HEK293 (cell line): ENCODE measurements at regions not wholly inside any gene's neighbourhood (a gene's known extent, or its start where the extent isn't known, plus 50 kb on each side); places are given as distances from the start of the nearest gene placed in this dataset.

Experiments used
- GFI1B ChIP-seq: fragments of 450-650 bp; formaldehyde crosslinking; IDR thresholded peaks from 2 replicates; pipeline ENCODE4 v1.5.1; 2016; ENCODE audit warnings: missing biosample characterization, missing genetic modification characterization
- HOXC10 ChIP-seq: sonication (generic); formaldehyde crosslinking; IDR thresholded peaks from 2 replicates; pipeline ENCODE4 v1.8.1; 2023; ENCODE audit warnings: mild to moderate bottlenecking, missing genetic modification reagents
- MYNN ChIP-seq: fragments of 450-650 bp; formaldehyde crosslinking; IDR thresholded peaks from 2 replicates; pipeline ENCODE4 v1.5.1; 2016; ENCODE audit warnings: missing biosample characterization, missing genetic modification characterization, borderline replicate concordance
- SETDB1 ChIP-seq: IDR thresholded peaks from one replicate; pipeline ENCODE4 v1.6.1; 2017; ENCODE audit warnings: mild to moderate bottlenecking, low read length, moderate library complexity, mixed read lengths; ENCODE audit not compliant: insufficient read length
- SP7 ChIP-seq: fragments of 450-650 bp; formaldehyde crosslinking; IDR thresholded peaks from 2 replicates; pipeline ENCODE4 v1.5.1; 2016; ENCODE audit warnings: missing biosample characterization, missing genetic modification characterization
- WT1 ChIP-seq: fragments of 450-650 bp; formaldehyde crosslinking; IDR thresholded peaks from 2 replicates; pipeline ENCODE4 v1.5.1; 2016; ENCODE audit warnings: missing biosample characterization, missing genetic modification characterization
- ZBTB20 ChIP-seq: fragments of 450-650 bp; formaldehyde crosslinking; IDR thresholded peaks from 2 replicates; pipeline ENCODE4 v1.5.1; 2016; ENCODE audit warnings: missing biosample characterization, missing genetic modification characterization
- ZBTB7A ChIP-seq: fragments of 450-650 bp; formaldehyde crosslinking; IDR thresholded peaks from 2 replicates; pipeline ENCODE4 v1.5.1; 2016; ENCODE audit warnings: low read depth, missing biosample characterization, missing genetic modification characterization
- ZFP3 ChIP-seq: fragments of 450-650 bp; formaldehyde crosslinking; IDR thresholded peaks from 2 replicates; pipeline ENCODE4 v1.5.1; 2016; ENCODE audit warnings: low read depth, missing biosample characterization, missing genetic modification characterization
- ZNF10 ChIP-seq: fragments of 450-650 bp; formaldehyde crosslinking; IDR thresholded peaks from 2 replicates; pipeline ENCODE4 v1.5.1; 2017; ENCODE audit warnings: missing biosample characterization, missing genetic modification characterization
- ZNF140 ChIP-seq: fragments of 450-650 bp; formaldehyde crosslinking; IDR thresholded peaks from 2 replicates; pipeline ENCODE4 v1.5.1; 2016; ENCODE audit warnings: missing biosample characterization, missing genetic modification characterization
- ZNF157 ChIP-seq: fragments of 450-650 bp; formaldehyde crosslinking; IDR thresholded peaks from 2 replicates; pipeline ENCODE4 v1.5.1; 2016; ENCODE audit warnings: missing biosample characterization, missing genetic modification characterization
- ZNF184 ChIP-seq: fragments of 450-650 bp; IDR thresholded peaks from 2 replicates; pipeline ENCODE4 v1.5.1; 2018; ENCODE audit warnings: missing biosample characterization, mild to moderate bottlenecking, missing genetic modification characterization
- ZNF19 ChIP-seq: fragments of 450-650 bp; formaldehyde crosslinking; IDR thresholded peaks from 2 replicates; pipeline ENCODE4; 2016; ENCODE audit warnings: missing biosample characterization, missing genetic modification characterization, low read depth
- ZNF211 ChIP-seq: fragments of 450-650 bp; formaldehyde crosslinking; IDR thresholded peaks from 2 replicates; pipeline ENCODE4 v1.5.1; 2016; ENCODE audit warnings: low read depth, missing biosample characterization, missing genetic modification characterization
- ZNF341 ChIP-seq: fragments of 450-650 bp; formaldehyde crosslinking; IDR thresholded peaks from 2 replicates; pipeline ENCODE4; 2016; ENCODE audit warnings: low read depth, missing biosample characterization, missing genetic modification characterization
- ZNF366 ChIP-seq: fragments of 450-650 bp; formaldehyde crosslinking; conservative IDR thresholded peaks from 2 replicates; pipeline ENCODE4 v1.5.1; 2016; ENCODE audit warnings: missing biosample characterization, missing genetic modification characterization
- ZNF510 ChIP-seq: fragments of 450-650 bp; formaldehyde crosslinking; IDR thresholded peaks from 2 replicates; pipeline ENCODE4 v1.5.1; 2018; ENCODE audit warnings: mild to moderate bottlenecking, missing genetic modification characterization, missing biosample characterization; ENCODE audit not compliant: insufficient replicate concordance
- ZNF514 ChIP-seq: fragments of 450-650 bp; formaldehyde crosslinking; IDR thresholded peaks from 2 replicates; pipeline ENCODE4 v1.5.1; 2016; ENCODE audit warnings: missing biosample characterization, missing genetic modification characterization
- ZNF558 ChIP-seq: fragments of 450-650 bp; formaldehyde crosslinking; IDR thresholded peaks from 2 replicates; pipeline ENCODE4 v1.5.1; 2016; ENCODE audit warnings: missing biosample characterization, missing genetic modification characterization
- ZNF596 ChIP-seq: fragments of 450-650 bp; IDR thresholded peaks from 2 replicates; pipeline ENCODE4 v1.5.0; 2018; ENCODE audit warnings: missing biosample characterization, mild to moderate bottlenecking, missing genetic modification characterization, moderate library complexity
- ZNF600 ChIP-seq: fragments of 450-650 bp; formaldehyde crosslinking; IDR thresholded peaks from 2 replicates; pipeline ENCODE4 v1.5.1; 2016; ENCODE audit warnings: missing biosample characterization, missing genetic modification characterization
- ZNF626 ChIP-seq: fragments of 450-650 bp; sonication (Bioruptor Pico); formaldehyde crosslinking; IDR thresholded peaks from 2 replicates; pipeline ENCODE4 v1.5.1; 2018; ENCODE audit warnings: missing biosample characterization, missing genetic modification characterization, inconsistent platforms
- ZNF629 ChIP-seq: fragments of 450-650 bp; formaldehyde crosslinking; IDR thresholded peaks from 2 replicates; pipeline ENCODE4 v1.5.1; 2017; ENCODE audit warnings: missing biosample characterization, missing genetic modification characterization
- ZNF707 ChIP-seq: fragments of 450-650 bp; formaldehyde crosslinking; IDR thresholded peaks from 2 replicates; pipeline ENCODE4 v1.5.1; 2016; ENCODE audit warnings: missing biosample characterization, missing genetic modification characterization
- ZNF776 ChIP-seq: fragments of 450-650 bp; formaldehyde crosslinking; IDR thresholded peaks from 2 replicates; pipeline ENCODE4 v1.5.0; 2017; ENCODE audit warnings: missing biosample characterization, missing genetic modification characterization, borderline replicate concordance
- ZNF777 ChIP-seq: fragments of 450-650 bp; formaldehyde crosslinking; IDR thresholded peaks from 2 replicates; pipeline ENCODE4 v1.5.1; 2017; ENCODE audit warnings: missing biosample characterization, missing genetic modification characterization, borderline replicate concordance
- ZNF843 ChIP-seq: fragments of 450-650 bp; formaldehyde crosslinking; IDR thresholded peaks from 2 replicates; pipeline ENCODE4 v1.5.1; 2016; ENCODE audit warnings: missing biosample characterization, missing genetic modification characterization
- ZSCAN23 ChIP-seq: fragments of 450-650 bp; formaldehyde crosslinking; IDR thresholded peaks from 2 replicates; pipeline ENCODE4 v1.5.1; 2016; ENCODE audit warnings: missing biosample characterization, missing genetic modification characterization
- TF ChIP-seq, protein P1 (sequence below): fragments of 450-650 bp; formaldehyde crosslinking; IDR thresholded peaks from 2 replicates; pipeline ENCODE4 v1.5.1; 2017; ENCODE audit warnings: missing biosample characterization, missing genetic modification characterization
- TF ChIP-seq, protein P2 (sequence below): fragments of 450-650 bp; formaldehyde crosslinking; IDR thresholded peaks from 2 replicates; pipeline ENCODE4 v1.5.1; 2016; ENCODE audit warnings: missing biosample characterization, missing genetic modification characterization, low read depth
- TF ChIP-seq, protein P3 (sequence below): fragments of 450-650 bp; formaldehyde crosslinking; IDR thresholded peaks from 2 replicates; pipeline ENCODE4 v1.5.1; 2016; ENCODE audit warnings: missing biosample characterization, missing genetic modification characterization
- TF ChIP-seq, protein P4 (sequence below): fragments of 450-650 bp; formaldehyde crosslinking; IDR thresholded peaks from 2 replicates; pipeline ENCODE4 v1.5.1; 2017; ENCODE audit warnings: missing biosample characterization, missing genetic modification characterization
- TF ChIP-seq, protein P5 (sequence below): fragments of 450-650 bp; formaldehyde crosslinking; IDR thresholded peaks from 2 replicates; pipeline ENCODE4 v1.5.1; 2016; ENCODE audit warnings: missing biosample characterization, missing genetic modification characterization

DNA sequence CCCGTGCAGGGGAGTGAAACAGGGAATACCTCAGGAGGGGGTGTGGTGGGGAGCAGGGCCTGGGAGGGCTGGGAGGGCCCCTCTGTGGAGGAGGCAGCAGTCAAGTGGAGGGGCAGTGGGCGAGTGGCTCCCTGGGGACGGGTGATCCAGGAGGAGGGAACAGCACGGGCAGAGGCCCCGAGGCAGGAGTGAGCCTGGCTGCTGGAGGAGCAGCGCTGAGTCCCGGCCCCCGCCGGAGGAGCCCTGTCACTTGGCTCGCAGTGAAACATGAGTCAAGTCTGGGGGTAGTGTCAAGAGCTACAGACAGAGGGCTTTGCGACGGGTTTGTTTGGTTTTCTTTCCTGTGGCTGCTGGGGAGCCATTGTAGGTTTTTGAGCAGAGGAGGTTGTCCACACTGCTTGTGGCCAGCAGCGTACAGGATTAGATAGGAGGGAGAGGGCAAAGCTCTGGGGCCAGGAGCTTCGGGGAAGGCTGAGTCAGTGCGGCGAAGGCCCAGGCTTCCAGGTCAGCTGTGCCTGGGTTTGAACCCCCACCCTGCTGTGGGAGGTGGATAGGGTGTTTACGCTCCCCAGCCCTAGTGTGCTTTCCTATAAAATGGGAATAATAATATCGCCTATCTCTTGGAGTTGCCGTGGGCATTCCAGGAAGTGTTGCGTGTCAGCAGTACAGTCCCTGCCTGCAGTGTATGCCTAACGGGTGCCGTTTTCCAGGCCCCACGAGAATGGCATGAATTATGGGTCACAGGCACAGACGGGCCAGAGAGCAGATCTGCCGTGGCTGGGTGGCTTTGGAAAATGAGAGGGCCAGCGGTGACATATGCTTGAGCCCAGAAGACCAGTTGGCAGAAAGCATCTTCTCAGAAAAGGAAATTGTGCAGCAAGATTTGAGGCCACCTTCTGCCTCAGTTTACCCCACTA lies 115.9 kb upstream of the CIBAR2 start (continued):
- TF ChIP-seq ZNF626: no peak
- TF ChIP-seq, protein P1, sequence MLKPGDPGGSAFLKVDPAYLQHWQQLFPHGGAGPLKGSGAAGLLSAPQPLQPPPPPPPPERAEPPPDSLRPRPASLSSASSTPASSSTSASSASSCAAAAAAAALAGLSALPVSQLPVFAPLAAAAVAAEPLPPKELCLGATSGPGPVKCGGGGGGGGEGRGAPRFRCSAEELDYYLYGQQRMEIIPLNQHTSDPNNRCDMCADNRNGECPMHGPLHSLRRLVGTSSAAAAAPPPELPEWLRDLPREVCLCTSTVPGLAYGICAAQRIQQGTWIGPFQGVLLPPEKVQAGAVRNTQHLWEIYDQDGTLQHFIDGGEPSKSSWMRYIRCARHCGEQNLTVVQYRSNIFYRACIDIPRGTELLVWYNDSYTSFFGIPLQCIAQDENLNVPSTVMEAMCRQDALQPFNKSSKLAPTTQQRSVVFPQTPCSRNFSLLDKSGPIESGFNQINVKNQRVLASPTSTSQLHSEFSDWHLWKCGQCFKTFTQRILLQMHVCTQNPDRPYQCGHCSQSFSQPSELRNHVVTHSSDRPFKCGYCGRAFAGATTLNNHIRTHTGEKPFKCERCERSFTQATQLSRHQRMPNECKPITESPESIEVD: no peak
- TF ChIP-seq, protein P2, sequence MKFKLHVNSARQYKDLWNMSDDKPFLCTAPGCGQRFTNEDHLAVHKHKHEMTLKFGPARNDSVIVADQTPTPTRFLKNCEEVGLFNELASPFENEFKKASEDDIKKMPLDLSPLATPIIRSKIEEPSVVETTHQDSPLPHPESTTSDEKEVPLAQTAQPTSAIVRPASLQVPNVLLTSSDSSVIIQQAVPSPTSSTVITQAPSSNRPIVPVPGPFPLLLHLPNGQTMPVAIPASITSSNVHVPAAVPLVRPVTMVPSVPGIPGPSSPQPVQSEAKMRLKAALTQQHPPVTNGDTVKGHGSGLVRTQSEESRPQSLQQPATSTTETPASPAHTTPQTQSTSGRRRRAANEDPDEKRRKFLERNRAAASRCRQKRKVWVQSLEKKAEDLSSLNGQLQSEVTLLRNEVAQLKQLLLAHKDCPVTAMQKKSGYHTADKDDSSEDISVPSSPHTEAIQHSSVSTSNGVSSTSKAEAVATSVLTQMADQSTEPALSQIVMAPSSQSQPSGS (tag by site-specific recombination): no peak
- TF ChIP-seq SP7 (tag by site-specific recombination): peak; percentile 74
- TF ChIP-seq ZNF157 (tag by site-specific recombination): no peak
- TF ChIP-seq, protein P3, sequence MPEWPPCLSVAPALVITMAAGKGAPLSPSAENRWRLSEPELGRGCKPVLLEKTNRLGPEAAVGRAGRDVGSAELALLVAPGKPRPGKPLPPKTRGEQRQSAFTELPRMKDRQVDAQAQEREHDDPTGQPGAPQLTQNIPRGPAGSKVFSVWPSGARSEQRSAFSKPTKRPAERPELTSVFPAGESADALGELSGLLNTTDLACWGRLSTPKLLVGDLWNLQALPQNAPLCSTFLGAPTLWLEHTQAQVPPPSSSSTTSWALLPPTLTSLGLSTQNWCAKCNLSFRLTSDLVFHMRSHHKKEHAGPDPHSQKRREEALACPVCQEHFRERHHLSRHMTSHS (tag by site-specific recombination): no peak
- no peak for TF ChIP-seq MYNN (tag by site-specific recombination)
- TF ChIP-seq ZNF19 (tag by site-specific recombination): no peak
- TF ChIP-seq ZNF514 (tag by site-specific recombination): no peak
- TF ChIP-seq ZNF341 (tag by site-specific recombination): peak; percentile 99
- no peak for TF ChIP-seq ZNF140 (tag by site-specific recombination)
- TF ChIP-seq ZNF510 (tag by site-specific recombination): no peak
- no peak for TF ChIP-seq ZNF596 (tag by site-specific recombination)
- TF ChIP-seq ZNF558 (tag by site-specific recombination): no peak
- no peak for TF ChIP-seq ZNF776 (tag by site-specific recombination)
- no peak for TF ChIP-seq ZNF707
- no peak for TF ChIP-seq ZSCAN23
- no peak for TF ChIP-seq ZBTB7A (tag by site-specific recombination)
- no peak for TF ChIP-seq GFI1B
- no peak for TF ChIP-seq ZFP3
- TF ChIP-seq, protein P4, sequence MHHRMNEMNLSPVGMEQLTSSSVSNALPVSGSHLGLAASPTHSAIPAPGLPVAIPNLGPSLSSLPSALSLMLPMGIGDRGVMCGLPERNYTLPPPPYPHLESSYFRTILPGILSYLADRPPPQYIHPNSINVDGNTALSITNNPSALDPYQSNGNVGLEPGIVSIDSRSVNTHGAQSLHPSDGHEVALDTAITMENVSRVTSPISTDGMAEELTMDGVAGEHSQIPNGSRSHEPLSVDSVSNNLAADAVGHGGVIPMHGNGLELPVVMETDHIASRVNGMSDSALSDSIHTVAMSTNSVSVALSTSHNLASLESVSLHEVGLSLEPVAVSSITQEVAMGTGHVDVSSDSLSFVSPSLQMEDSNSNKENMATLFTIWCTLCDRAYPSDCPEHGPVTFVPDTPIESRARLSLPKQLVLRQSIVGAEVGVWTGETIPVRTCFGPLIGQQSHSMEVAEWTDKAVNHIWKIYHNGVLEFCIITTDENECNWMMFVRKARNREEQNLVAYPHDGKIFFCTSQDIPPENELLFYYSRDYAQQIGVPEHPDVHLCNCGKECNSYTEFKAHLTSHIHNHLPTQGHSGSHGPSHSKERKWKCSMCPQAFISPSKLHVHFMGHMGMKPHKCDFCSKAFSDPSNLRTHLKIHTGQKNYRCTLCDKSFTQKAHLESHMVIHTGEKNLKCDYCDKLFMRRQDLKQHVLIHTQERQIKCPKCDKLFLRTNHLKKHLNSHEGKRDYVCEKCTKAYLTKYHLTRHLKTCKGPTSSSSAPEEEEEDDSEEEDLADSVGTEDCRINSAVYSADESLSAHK: no peak
- no peak for TF ChIP-seq SETDB1
- TF ChIP-seq ZNF600: no peak
- TF ChIP-seq ZNF10 (tag by site-specific recombination): no peak; the same call in 1 of the 2 replicates
- no peak for TF ChIP-seq ZNF629
- TF ChIP-seq WT1: peak; percentile 38
- peak; percentile 98 for TF ChIP-seq ZBTB20 (tag by site-specific recombination)
- TF ChIP-seq ZNF184 (tag by site-specific recombination): no peak
- TF ChIP-seq HOXC10: no peak
- TF ChIP-seq, protein P5, sequence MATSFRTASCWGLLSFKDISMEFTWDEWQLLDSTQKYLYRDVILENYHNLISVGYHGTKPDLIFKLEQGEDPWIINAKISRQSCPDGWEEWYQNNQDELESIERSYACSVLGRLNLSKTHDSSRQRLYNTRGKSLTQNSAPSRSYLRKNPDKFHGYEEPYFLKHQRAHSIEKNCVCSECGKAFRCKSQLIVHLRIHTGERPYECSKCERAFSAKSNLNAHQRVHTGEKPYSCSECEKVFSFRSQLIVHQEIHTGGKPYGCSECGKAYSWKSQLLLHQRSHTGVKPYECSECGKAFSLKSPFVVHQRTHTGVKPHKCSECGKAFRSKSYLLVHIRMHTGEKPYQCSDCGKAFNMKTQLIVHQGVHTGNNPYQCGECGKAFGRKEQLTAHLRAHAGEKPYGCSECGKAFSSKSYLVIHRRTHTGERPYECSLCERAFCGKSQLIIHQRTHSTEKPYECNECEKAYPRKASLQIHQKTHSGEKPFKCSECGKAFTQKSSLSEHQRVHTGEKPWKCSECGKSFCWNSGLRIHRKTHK: no peak
- 0 out of 2 replicates have a peak, but pooled peaks have one; percentile 4 for TF ChIP-seq ZNF843
- TF ChIP-seq ZNF777 (tag by site-specific recombination): no peak
- TF ChIP-seq ZNF211 (tag by site-specific recombination): no peak
- TF ChIP-seq ZNF366 (tag by site-specific recombination): no peak
